Kidney capillary endothelial cell (primary cell): ENCODE measurements at regions not wholly inside any gene's neighbourhood (a gene's known extent, or its start where the extent isn't known, plus 50 kb on each side); places are given as distances from the start of the nearest gene placed in this dataset.

ENCODE experiments used
- DNase-seq: peaks from one replicate; pipeline ENCODE4 v3.0.0-alpha.2; 2018; ENCODE audit warnings: low spot score

GRCh38 chr4:30783751-30784150 lies 63.6 kb downstream of the PCDH7 start:
- DNase-seq: no peak

- DNase-seq: no peak
Observed at GRCh38 chr4:30789219-30789671, 69.1 kb downstream of the PCDH7 start.

- no peak for DNase-seq
Observed at GRCh38 chr4:30790123-30790522, 70.0 kb downstream of the PCDH7 start.

- DNase-seq: no peak
Observed at GRCh38 chr4:30790998-30791397, 70.8 kb downstream of the PCDH7 start.

- DNase-seq: no peak
Observed at GRCh38 chr4:30792601-30793000, 72.4 kb downstream of the PCDH7 start.

GRCh38 chr4:30801876-30802275 lies 81.7 kb downstream of the PCDH7 start:
- DNase-seq: no peak

GRCh38 chr4:30802622-30803323 lies 82.6 kb downstream of the PCDH7 start:
- no peak for DNase-seq

- no peak for DNase-seq
Observed at GRCh38 chr4:30808276-30808675, 88.1 kb downstream of the PCDH7 start.

GRCh38 chr4:30811296-30811695 lies 91.1 kb downstream of the PCDH7 start:
- DNase-seq: no peak

- no peak for DNase-seq
Observed at GRCh38 chr4:30815685-30816084, 95.5 kb downstream of the PCDH7 start.

- no peak for DNase-seq
Observed at GRCh38 chr4:30817447-30817846, 97.3 kb downstream of the PCDH7 start.

- DNase-seq: no peak
Observed at GRCh38 chr4:30818541-30818940, 98.4 kb downstream of the PCDH7 start.

- no peak for DNase-seq
Observed at GRCh38 chr4:30821275-30821674, 101.1 kb downstream of the PCDH7 start.

- DNase-seq: peak; percentile 6
Observed at GRCh38 chr4:30821859-30822612, 101.9 kb downstream of the PCDH7 start.

GRCh38 chr4:30822911-30823551 lies 102.9 kb downstream of the PCDH7 start:
- DNase-seq: no peak

GRCh38 chr4:30825008-30825770 lies 105.0 kb downstream of the PCDH7 start:
- DNase-seq: peak; percentile 17

- no peak for DNase-seq
Observed at GRCh38 chr4:30828264-30828926, 108.2 kb downstream of the PCDH7 start.

GRCh38 chr4:30832639-30833038 lies 112.5 kb downstream of the PCDH7 start:
- no peak for DNase-seq

- no peak for DNase-seq
Observed at GRCh38 chr4:30833206-30833605, 113.0 kb downstream of the PCDH7 start.

GRCh38 chr4:30835044-30835443 lies 114.9 kb downstream of the PCDH7 start:
- no peak for DNase-seq

GRCh38 chr4:30836231-30836630 lies 116.1 kb downstream of the PCDH7 start:
- no peak for DNase-seq

GRCh38 chr4:30837131-30837539 lies 117.0 kb downstream of the PCDH7 start:
- no peak for DNase-seq
